Neutrophil (primary cell): ENCODE measurements at regions not wholly inside any gene's neighbourhood (a gene's known extent, or its start where the extent isn't known, plus 50 kb on each side); places are given as distances from the start of the nearest gene placed in this dataset.

Source experiments
- H3K27ac ChIP-seq: fragments of 200-600 bp; sonication (generic); 2 replicates; pipeline ENCODE4 v1.5.1; 2016; ENCODE audit warnings: mild to moderate bottlenecking, moderate library complexity
- H3K27me3 ChIP-seq: fragments of 200-600 bp; sonication (generic); 2 replicates; pipeline ENCODE4 v1.6.0; 2016; ENCODE audit warnings: mild to moderate bottlenecking
- H3K36me3 ChIP-seq: fragments of 200-600 bp; sonication (generic); 2 replicates; pipeline ENCODE4 v1.5.1; 2017
- H3K4me1 ChIP-seq, 2 experiments: fragments of 200-600 bp in 1 of 2; sonication (generic) in 1 of 2; 1 replicate in 1 of 2; 2 replicates in 1 of 2; pipeline versions ENCODE4 v1.5.1 to v1.6.1; 2013 to 2016; ENCODE audit warnings: low read depth in 1 of 2, low read length in 1 of 2, mild to moderate bottlenecking in 1 of 2, moderate library complexity in 1 of 2; ENCODE audit not compliant: control insufficient read depth in 1 of 2, insufficient read depth in 1 of 2
- H3K4me3 ChIP-seq, 2 experiments: fragments of 200-600 bp in 1 of 2; sonication (generic) in 1 of 2; 1 replicate in 1 of 2; 2 replicates in 1 of 2; pipeline ENCODE4 v1.5.1; 2013 to 2016; ENCODE audit warnings: low read depth in 1 of 2, low read length in 1 of 2, mild to moderate bottlenecking in 1 of 2, moderate library complexity in 1 of 2
- H3K9me3 ChIP-seq: fragments of 200-600 bp; sonication (generic); 2 replicates; pipeline ENCODE4 v1.5.1; 2016
- TF ChIP-seq, protein P1 (sequence below): fragments of 200-600 bp; sonication (generic); IDR thresholded peaks from 2 replicates; pipeline ENCODE4 v1.5.1; 2016; ENCODE audit warnings: antibody characterized with exemption

DNA sequence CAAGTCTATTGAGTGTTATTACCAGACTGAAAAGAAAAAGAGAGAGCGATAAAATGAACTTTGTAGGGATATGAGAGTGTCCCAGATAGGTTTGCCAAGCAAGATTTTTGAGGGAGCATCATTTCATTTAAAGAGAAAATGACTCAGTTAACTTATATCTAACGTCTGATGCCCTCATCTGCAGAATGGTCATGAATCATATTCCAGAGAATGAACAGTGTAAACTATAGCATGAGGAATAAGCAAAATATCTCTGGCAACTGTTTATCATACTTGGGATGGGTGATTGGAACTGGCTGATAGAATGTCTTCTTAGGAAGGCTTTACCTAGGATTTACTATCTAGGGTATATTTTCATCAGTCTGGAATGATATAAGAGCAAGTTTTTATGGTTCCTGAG lies 289.4 kb downstream of the CMPK2 start:
- H3K4me3 ChIP-seq: no peak overlapping the region

GRCh38 chr2:6577960-6578359 lies 287.7 kb downstream of the CMPK2 start:
- Histone ChIP-seq H3K9me3 (no peaks in the 10 kb centered on the region), H3K36me3 (no peaks in the 10 kb centered on the region), H3K27me3 (no peaks in the 10 kb centered on the region), H3K4me3 (no peak overlapping the region), H3K4me1 (no peaks in the 10 kb centered on the region), H3K27ac (no peak overlapping the region)
- TF ChIP-seq, protein P1, sequence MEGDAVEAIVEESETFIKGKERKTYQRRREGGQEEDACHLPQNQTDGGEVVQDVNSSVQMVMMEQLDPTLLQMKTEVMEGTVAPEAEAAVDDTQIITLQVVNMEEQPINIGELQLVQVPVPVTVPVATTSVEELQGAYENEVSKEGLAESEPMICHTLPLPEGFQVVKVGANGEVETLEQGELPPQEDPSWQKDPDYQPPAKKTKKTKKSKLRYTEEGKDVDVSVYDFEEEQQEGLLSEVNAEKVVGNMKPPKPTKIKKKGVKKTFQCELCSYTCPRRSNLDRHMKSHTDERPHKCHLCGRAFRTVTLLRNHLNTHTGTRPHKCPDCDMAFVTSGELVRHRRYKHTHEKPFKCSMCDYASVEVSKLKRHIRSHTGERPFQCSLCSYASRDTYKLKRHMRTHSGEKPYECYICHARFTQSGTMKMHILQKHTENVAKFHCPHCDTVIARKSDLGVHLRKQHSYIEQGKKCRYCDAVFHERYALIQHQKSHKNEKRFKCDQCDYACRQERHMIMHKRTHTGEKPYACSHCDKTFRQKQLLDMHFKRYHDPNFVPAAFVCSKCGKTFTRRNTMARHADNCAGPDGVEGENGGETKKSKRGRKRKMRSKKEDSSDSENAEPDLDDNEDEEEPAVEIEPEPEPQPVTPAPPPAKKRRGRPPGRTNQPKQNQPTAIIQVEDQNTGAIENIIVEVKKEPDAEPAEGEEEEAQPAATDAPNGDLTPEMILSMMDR: no peak

More for the DNA sequence above, 289.4 kb downstream of the CMPK2 start:
- H3K27me3 ChIP-seq: no peaks in the 10 kb centered on the region
- no peaks in the 10 kb centered on the region for H3K36me3 ChIP-seq
- H3K4me1 ChIP-seq: no peaks in the 10 kb centered on the region
- no peak overlapping the region for H3K27ac ChIP-seq
- H3K9me3 ChIP-seq: no peaks in the 10 kb centered on the region
- TF ChIP-seq, protein P1: no peak

DNA sequence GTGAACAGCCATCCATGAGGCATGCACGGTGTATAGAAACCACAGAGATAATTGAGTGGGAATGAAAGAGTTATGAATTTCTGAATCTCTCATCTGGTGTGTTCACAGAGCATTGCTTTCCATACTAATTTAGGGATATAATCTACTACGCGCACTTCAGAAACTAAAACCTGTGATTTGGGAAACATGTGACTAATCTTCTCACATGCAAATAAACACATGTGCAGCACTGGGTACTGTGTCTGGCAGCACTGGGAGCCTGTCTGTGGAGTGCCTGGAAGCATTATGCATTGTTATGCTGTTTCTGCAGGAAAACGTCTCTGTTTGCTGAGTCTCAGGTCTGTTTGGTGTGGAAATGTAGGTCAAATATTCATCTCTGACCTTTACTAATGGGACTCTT lies 287.3 kb downstream of the CMPK2 start:
- H3K27me3 ChIP-seq: no peaks in the 10 kb centered on the region
- no peaks in the 10 kb centered on the region for H3K36me3 ChIP-seq

GRCh38 chr2:6579281-6579680 lies 286.4 kb downstream of the CMPK2 start:
- TF ChIP-seq, protein P1: no peak
- Histone ChIP-seq H3K27me3 (no peaks in the 10 kb centered on the region), H3K4me3 (no peak overlapping the region), H3K27ac (no peak overlapping the region), H3K36me3 (no peaks in the 10 kb centered on the region), H3K4me1 (no peaks in the 10 kb centered on the region), H3K9me3 (no peaks in the 10 kb centered on the region)

More for the DNA sequence above, 287.3 kb downstream of the CMPK2 start:
- H3K9me3 ChIP-seq: no peaks in the 10 kb centered on the region
- H3K27ac ChIP-seq: no peak overlapping the region
- no peak overlapping the region for H3K4me3 ChIP-seq
- H3K4me1 ChIP-seq: no peaks in the 10 kb centered on the region
- TF ChIP-seq, protein P1: no peak

DNA sequence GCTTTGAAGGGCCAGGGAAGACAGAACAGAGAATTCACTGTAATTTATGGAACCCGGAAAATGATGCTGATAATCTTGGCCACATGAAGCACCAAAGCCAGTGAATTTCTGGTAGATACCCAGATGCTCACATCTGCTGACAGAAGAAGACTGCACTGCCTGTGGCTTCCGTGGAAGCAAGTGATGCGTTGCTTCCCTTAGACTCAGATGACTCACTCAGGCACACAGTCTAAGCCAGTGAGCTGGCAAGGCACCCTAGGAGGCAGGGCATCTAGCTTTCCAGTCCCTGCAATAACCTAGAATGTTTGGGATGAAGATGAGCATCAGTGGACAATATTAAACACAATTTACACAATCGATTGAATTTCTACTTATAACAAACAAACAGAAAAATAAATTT lies 284.7 kb downstream of the CMPK2 start:
- Histone ChIP-seq H3K9me3 (no peaks in the 10 kb centered on the region), H3K36me3 (no peaks in the 10 kb centered on the region), H3K27ac (no peak overlapping the region), H3K4me1 (no peaks in the 10 kb centered on the region), H3K4me3 (no peak overlapping the region), H3K27me3 (no peaks in the 10 kb centered on the region)
- TF ChIP-seq, protein P1: no peak

DNA sequence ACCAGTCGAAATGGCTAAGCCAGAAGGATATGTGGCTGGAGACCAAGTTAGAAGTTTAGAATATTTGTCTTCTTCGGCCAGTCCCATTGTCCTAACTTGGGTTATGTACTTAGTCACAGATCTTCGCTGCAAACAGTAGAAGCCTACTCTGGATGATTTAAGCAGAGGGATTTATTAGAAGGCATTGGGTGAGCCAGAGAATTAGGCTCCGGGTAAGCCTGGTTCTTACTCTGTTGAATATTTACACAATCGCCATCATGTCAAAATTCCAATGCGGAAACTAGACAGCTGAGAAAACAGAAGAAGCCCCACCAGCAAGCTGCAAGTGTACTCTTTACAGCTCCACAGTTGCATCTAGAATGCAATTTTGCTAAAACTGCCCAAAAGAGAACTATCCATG lies 276.6 kb downstream of the CMPK2 start:
- Histone ChIP-seq H3K9me3 (no peaks in the 10 kb centered on the region), H3K27ac (no peak overlapping the region), H3K4me1 (no peaks in the 10 kb centered on the region), H3K36me3 (no peaks in the 10 kb centered on the region), H3K4me3 (no peak overlapping the region), H3K27me3 (no peaks in the 10 kb centered on the region)
- TF ChIP-seq, protein P1: no peak
